WERI-Rb-1 (cell line): ENCODE measurements at regions not wholly inside any gene's neighbourhood (a gene's known extent, or its start where the extent isn't known, plus 50 kb on each side); places are given as distances from the start of the nearest gene placed in this dataset.

ENCODE experiments used
- DNase-seq: peaks from one replicate; pipeline ENCODE4 v3.0.0-alpha.2; 2020
- H3K27ac ChIP-seq: fragments of 250-450 bp; sonication (Bioruptor Pico); 2 replicates; pipeline ENCODE4 v1.5.1; 2020; ENCODE audit warnings: mild to moderate bottlenecking, moderate library complexity
- H3K27me3 ChIP-seq: fragments of 250-450 bp; sonication (Bioruptor Pico); 2 replicates; pipeline ENCODE4 v1.5.1; 2021; ENCODE audit warnings: mild to moderate bottlenecking, low read depth, moderate library complexity; ENCODE audit not compliant: insufficient read depth, severe bottlenecking
- H3K36me3 ChIP-seq: fragments of 250-450 bp; sonication (Bioruptor Pico); 2 replicates; pipeline ENCODE4 v1.5.1; 2020; ENCODE audit warnings: mild to moderate bottlenecking, moderate library complexity
- H3K4me3 ChIP-seq: 2 replicates; pipeline ENCODE4 v1.5.1; 2011; ENCODE audit warnings: low read depth, mild to moderate bottlenecking, control low read depth, low read length
- H3K9me3 ChIP-seq: fragments of 250-450 bp; sonication (Bioruptor Pico); 2 replicates; pipeline ENCODE4 v1.5.1; 2021; ENCODE audit warnings: mild to moderate bottlenecking, moderate library complexity; ENCODE audit not compliant: severe bottlenecking
- CTCF ChIP-seq: IDR thresholded peaks from 2 replicates; pipeline ENCODE4 v1.5.1; 2011; ENCODE audit warnings: low read depth, mild to moderate bottlenecking, control low read depth, inconsistent platforms, low read length

- Histone ChIP-seq H3K36me3 (no peaks in the 10 kb centered on the region), H3K27ac (no peak overlapping the region), H3K27me3 (peaks cover 33% of the 10 kb centered on the region), H3K4me3 (no peak overlapping the region), H3K9me3 (peaks cover 2% of the 10 kb centered on the region)
- no peak for DNase-seq
- no peak for TF ChIP-seq CTCF
Measured at GRCh38 chr1:14320518-14320917, 278.0 kb upstream of the KAZN start.

GRCh38 chr1:14320986-14321385 is 277.5 kb upstream of the KAZN start:
- peaks cover 5% of the 10 kb centered on the region for H3K9me3 ChIP-seq
- DNase-seq: no peak
- H3K4me3 ChIP-seq: no peak overlapping the region
- peaks cover 38% of the 10 kb centered on the region for H3K27me3 ChIP-seq
- H3K27ac ChIP-seq: no peak overlapping the region
- no peaks in the 10 kb centered on the region for H3K36me3 ChIP-seq
- TF ChIP-seq CTCF: no peak

- Histone ChIP-seq H3K9me3 (peaks cover 5% of the 10 kb centered on the region), H3K36me3 (no peaks in the 10 kb centered on the region), H3K27me3 (peaks cover 42% of the 10 kb centered on the region), H3K27ac (no peak overlapping the region), H3K4me3 (no peak overlapping the region)
- DNase-seq: no peak
- TF ChIP-seq CTCF: no peak
Measured at GRCh38 chr1:14321422-14321821, 277.1 kb upstream of the KAZN start.

DNA sequence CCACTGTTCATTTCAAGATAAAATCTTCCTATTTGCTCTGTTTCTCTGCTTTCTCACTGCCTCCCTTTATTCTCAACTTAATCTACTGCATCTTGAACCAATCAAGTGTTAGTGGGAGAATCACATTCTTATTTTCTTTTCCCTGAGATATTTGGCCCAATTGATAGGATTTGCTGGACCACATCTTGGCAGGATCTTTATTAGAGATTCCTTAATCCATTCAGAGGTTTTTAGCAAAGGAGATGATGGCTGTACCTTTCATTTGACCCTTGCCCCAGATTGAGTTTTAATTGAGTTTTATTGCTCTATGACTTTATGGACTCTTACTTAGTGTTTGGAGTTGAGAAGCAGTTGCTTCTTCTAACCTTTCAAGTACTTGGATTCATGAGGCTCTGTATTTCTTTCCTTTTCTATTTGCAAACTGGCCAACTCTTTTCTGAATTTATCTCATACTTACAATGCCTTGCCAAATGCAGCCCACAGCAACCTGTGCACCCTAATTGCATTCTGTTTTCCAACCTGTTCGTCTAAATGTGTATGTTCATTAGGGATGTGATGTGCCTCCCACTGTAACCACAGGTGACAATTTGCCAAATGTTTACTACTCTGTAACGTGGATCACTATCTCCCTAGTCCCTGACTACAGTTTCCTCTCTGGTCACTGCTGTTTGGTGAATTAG is 274.8 kb upstream of the KAZN start:
- no peak overlapping the region for H3K4me3 ChIP-seq
- TF ChIP-seq CTCF: no peak
- no peaks in the 10 kb centered on the region for H3K36me3 ChIP-seq
- no peak overlapping the region for H3K27ac ChIP-seq
- H3K27me3 ChIP-seq: peaks cover 52% of the 10 kb centered on the region
- DNase-seq: no peak
- peaks cover 5% of the 10 kb centered on the region for H3K9me3 ChIP-seq

- Histone ChIP-seq H3K27me3 (peaks cover 53% of the 10 kb centered on the region), H3K36me3 (no peaks in the 10 kb centered on the region), H3K27ac (no peak overlapping the region), H3K4me3 (no peak overlapping the region), H3K9me3 (peaks cover 5% of the 10 kb centered on the region)
- no peak for DNase-seq
- no peak for TF ChIP-seq CTCF
Measured at GRCh38 chr1:14324248-14324630, 274.2 kb upstream of the KAZN start.

GRCh38 chr1:14326857-14327256 is 271.6 kb upstream of the KAZN start:
- TF ChIP-seq CTCF: no peak
- Histone ChIP-seq H3K27ac (no peak overlapping the region), H3K4me3 (no peak overlapping the region), H3K9me3 (peaks cover 7% of the 10 kb centered on the region), H3K36me3 (no peaks in the 10 kb centered on the region), H3K27me3 (peaks cover 63% of the 10 kb centered on the region)
- DNase-seq: no peak
